Stimulated activated CD8-positive, alpha-beta memory T cell treated with anti-CD3 and anti-CD28 coated beads, Interleukin-7, amount 100 ng/mL, for 4 hours (primary cell): ENCODE measurements at regions not wholly inside any gene's neighbourhood (a gene's known extent, or its start where the extent isn't known, plus 50 kb on each side); places are given as distances from the start of the nearest gene placed in this dataset.

Source experiments
- DNase-seq, 2 donors: peaks; one replicate each; pipeline ENCODE4 v3.0.0-alpha.2; 2020; ENCODE audit warnings: low read depth in 2 of 2

DNA sequence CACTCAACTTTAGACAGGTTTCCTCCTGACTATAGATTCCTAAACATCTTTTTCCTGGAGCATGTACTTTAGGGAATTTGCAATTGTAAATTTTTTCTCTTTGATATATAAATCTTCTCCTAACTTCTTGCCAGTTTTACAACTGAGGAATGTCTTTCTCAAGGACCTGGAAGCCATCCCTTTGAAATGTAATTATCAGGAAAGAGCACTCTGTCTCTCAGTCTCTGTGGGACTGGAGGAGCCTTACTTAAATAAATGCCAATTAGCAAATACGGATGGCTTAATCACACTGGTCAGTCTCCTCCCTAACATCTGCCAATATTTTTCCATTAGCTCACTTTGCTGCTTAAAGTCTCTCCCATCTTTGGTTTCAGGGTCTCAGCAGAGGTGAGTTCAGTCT, 344.3 kb upstream of the ARRDC3 start:
- DNase-seq = no peak

GRCh38 chr5:91722736-91723467, 339.8 kb upstream of the ARRDC3 start:
- DNase-seq = no peak

DNA sequence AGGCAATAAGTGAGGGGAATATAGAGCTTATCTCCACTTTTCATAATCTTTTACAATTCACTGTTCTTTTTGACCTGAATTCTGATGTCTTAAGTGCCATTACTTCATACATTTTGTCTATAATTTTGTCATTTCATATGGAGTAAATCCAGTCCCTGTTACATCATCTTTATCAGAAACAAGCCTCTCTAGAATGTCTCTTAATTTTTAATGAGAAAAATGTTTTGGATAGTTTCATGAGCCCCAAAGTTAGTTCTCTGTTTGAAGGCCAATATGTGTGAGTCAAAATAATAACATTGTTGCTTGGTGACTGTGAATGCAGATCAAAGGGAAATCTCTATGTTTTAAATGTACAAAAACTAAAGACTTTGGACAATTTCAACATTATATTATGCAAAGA, 329.6 kb upstream of the ARRDC3 start:
- DNase-seq = no peak

DNA sequence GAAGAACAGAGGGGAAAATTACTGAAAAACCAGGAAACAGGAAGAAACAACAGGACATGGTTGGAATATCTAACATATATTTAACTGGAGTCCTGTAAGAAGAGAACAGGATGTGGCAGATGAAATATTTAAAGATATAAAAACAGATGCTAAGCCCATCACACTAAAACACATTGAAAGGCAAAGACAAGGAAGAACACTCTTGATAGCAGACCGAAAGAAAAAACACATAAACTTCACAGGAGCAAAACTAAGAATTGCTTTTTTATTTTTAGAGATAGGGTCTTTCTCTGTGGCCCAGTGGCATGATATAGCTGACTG, 324.4 kb upstream of the ARRDC3 start:
- DNase-seq = no peak

- no peak for DNase-seq
These were observed 323.8 kb upstream of the ARRDC3 start for GRCh38 chr5:91706785-91707520.

DNA sequence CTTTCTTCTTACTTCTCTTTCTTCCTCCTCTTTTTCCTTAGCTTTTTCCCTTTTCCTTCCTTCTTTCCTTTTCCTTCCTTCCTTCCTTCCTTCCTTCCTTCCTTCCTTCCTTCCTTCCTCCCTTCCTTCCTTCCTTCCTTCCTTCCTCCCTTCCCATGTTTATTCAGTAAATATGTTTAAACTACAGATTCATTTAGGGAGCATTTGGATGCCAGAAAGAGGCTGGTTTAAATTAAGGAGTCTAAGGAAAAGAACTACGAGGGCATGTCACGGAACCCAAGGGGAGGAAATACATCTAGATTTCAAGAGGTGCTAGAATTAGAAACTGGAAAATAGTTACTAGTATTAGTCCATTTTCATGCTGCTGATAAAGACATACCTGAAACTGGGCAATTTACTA, 320.0 kb upstream of the ARRDC3 start:
- no peak for DNase-seq

DNA sequence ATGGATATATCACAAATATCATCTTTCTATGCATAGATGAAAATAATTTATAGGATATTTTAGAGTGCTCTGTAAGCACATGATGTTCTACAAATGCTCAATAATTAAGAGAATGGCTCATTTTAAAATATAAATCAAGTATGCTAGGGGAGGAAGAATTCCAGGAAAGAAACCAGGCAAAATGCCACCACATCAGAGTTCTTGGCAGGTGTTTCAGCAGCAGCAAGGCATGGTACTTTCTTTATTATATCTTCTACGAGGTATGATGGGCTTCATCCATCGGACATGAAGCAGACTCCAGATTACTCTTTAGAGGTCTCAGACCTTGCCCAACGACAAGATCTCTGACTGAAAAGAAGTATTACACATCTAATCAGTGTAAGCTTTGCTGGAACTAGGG, 316.3 kb upstream of the ARRDC3 start:
- no peak for DNase-seq

GRCh38 chr5:91691592-91691991, 308.5 kb upstream of the ARRDC3 start:
- DNase-seq = no peak

GRCh38 chr5:91690921-91691320, 307.8 kb upstream of the ARRDC3 start:
- no peak for DNase-seq

DNA sequence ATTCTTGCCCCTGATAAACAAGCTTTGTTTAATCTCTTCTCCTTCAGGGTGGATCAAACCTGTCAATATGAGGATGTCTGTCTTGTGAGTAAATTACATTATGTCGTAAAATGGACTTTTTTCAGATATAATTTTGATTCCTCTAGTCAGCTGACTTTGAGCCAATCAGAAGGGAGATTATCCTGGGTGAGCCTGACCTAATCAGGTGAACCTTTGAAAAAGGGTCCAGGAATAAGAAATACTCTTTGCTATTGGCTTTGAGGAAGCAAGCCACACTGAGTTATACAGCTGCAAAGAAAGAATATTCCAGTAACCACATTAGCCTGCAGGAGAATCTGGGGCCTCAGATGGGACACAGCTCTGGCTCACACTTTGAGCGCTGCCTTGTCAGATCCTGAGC, 304.3 kb upstream of the ARRDC3 start:
- no peak for DNase-seq

- DNase-seq = no peak
These were observed 301.5 kb upstream of the ARRDC3 start for GRCh38 chr5:91684625-91685024.

GRCh38 chr5:91670563-91670962, 287.4 kb upstream of the ARRDC3 start:
- no peak for DNase-seq

DNA sequence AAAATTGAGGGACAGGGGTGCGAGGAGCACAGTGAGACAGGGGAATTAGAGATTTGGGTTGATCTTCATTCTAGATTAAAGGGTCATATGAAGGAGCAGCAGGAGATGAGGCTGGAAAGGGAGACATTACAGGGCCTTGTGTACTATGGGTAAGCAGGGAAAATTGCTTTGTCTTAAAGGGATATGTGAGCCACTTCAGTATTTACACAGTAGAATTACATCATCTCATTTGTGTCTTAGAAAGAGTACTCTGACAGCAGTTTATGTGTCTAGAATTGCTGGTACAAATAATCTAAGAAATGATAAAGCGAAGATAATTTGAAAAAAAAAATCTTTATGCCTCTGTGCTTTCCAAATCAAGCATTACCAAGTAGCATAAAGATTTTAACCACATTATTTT, 287.0 kb upstream of the ARRDC3 start:
- no peak for DNase-seq

- no peak for DNase-seq
These were observed 285.1 kb upstream of the ARRDC3 start for GRCh38 chr5:91668261-91668660.

DNA sequence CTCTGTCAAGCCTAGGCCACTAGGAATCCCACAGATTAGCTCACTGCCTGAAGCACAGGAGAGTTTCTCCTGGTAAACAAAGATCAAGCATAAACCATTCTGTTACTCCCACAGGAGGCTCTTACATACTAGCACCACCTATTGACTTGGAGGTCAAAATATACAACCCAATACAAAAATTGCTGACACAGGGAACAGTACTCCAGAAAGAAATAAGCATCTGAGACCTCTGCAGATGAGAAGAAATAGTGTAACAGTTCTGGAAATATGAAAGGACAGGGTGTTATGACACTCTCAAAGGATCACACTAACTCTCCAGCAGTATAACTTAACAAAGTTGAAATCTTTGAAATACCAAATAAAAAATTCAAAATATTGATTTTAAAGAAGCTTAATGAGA, 269.6 kb upstream of the ARRDC3 start:
- no peak for DNase-seq

- DNase-seq = no peak
These were observed 268.6 kb upstream of the ARRDC3 start for GRCh38 chr5:91651704-91652103.

DNA sequence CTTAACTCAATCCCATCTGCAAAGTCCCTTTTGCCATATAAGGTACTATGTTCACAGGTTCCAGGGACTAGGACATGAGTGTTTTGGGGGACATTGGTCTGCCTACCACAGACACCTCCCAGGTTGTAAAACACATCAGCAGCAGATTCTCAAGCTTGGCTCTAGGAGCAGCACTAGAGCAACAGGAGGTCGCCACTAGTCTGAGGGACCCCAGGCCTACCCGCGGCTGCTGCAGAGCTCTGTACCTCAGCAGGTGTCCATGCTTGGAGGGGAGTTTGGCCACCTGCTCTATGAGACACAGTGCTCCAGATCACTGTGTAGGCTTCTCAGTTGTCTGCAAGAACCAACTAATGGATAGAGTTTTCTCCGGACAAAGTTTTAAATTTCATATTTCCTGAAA, 262.2 kb upstream of the ARRDC3 start:
- no peak for DNase-seq

- DNase-seq = no peak
These were observed 260.7 kb upstream of the ARRDC3 start for GRCh38 chr5:91643797-91644196.

DNA sequence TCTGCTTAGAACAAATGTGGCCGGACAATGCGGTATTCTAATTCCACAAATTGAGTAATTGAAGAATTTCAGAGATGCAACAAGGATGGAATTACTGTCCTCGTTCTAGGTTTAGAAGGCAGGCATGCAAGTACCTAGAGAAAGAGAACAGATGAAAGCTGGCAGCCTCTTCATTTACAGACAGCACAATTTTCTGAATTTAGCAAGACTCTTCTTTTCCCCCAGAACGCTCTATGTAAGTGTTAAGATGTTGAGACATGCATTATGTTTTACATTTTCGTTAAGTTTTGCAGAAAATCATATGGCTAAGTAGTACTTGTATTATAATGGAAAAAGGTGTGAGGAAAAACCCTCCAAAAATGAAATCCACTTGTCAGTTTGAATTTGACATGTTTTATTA, 259.5 kb upstream of the ARRDC3 start:
- no peak for DNase-seq

- DNase-seq = no peak
These were observed 258.7 kb upstream of the ARRDC3 start for GRCh38 chr5:91641730-91642350.

- no peak for DNase-seq
These were observed 256.6 kb upstream of the ARRDC3 start for GRCh38 chr5:91639744-91640143.

DNA sequence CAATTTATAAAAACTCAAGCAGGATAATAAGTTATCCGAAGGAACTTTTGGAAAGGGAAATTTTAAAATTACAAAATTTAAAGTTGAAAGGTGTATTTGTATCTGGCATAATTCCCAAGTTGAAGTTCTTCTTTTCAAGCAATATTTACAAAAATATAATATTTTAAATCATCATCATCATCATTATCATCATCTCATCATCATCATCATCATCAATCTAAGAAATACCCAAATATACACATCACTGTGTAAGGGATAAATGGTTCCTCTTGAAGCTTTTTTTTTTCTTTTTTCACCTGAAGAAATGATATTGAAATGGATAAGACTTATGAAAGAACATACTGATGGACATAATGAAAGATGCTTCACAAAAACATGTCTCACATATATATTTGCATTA, 254.9 kb upstream of the ARRDC3 start:
- DNase-seq = no peak
